ENCODE measurements at regions not wholly inside any gene's neighbourhood (a gene's known extent, or its start where the extent isn't known, plus 50 kb on each side); places are given as distances from the start of the nearest gene placed in this dataset.

DNA sequence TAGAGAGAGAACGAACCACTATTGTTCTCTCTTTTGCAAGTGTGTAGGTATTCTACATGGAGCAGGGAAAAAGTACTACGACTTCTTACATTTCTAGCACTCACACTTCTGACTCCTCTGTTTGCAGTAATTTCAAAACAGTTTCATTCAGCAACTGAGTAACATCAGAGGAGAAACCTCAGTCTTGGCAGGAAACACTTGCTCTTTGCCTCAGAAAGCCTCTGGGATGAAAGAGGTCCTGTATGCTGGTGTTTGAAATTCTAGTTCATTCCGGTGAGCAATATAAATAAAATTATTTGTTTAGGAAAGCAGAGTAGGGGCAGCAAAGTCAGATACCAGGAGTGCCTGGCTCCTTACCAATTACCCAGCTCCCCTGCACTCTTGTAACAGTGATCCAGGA is 595.5 kb downstream of the TBC1D4 start:
- TF ChIP-seq PRPF4 (IDR thresholded peaks at IDR 0.05; ENCODE audit: low read depth, low read length, poor library complexity, severe bottlenecking) (no peak), POLR2AphosphoS5 (IDR thresholded peaks at IDR 0.05; ENCODE audit: low read depth, low read length) (no peak)
